IMR-90 (cell line): ENCODE measurements at regions not wholly inside any gene's neighbourhood (a gene's known extent, or its start where the extent isn't known, plus 50 kb on each side); places are given as distances from the start of the nearest gene placed in this dataset.

ENCODE experiments used
- BHLHE40 ChIP-seq: fragments of 150-350 bp; IDR thresholded peaks from 2 replicates; pipeline ENCODE4 v1.6.1; 2016; ENCODE audit warnings: mild to moderate bottlenecking, low read depth, low read length
- CTCF ChIP-seq: conservative IDR thresholded peaks from 2 replicates; pipeline ENCODE4 v1.5.1; 2012; ENCODE audit warnings: mild to moderate bottlenecking, low read depth, low read length, improper control_type of control experiment
- ELK1 ChIP-seq: fragments of 150-350 bp; IDR thresholded peaks from 2 replicates; pipeline ENCODE4 v1.6.1; 2016; ENCODE audit warnings: low read depth, mild to moderate bottlenecking, low read length, moderate library complexity, borderline replicate concordance
- FOS ChIP-seq: fragments of 150-350 bp; IDR thresholded peaks from 2 replicates; pipeline ENCODE4 v1.6.1; 2016; ENCODE audit warnings: low read depth, low read length
- POLR2A ChIP-seq: IDR thresholded peaks from 2 replicates; pipeline ENCODE4 v1.6.1; 2012; ENCODE audit warnings: mild to moderate bottlenecking, low read depth, low read length
- RAD21 ChIP-seq: IDR thresholded peaks from 2 replicates; pipeline ENCODE4 v1.6.1; 2012; ENCODE audit warnings: low read length, improper control_type of control experiment
- RFX5 ChIP-seq: IDR thresholded peaks from 2 replicates; pipeline ENCODE4 v1.8.0; 2012; ENCODE audit warnings: low read depth, mild to moderate bottlenecking, low read length, moderate library complexity
- SMC3 ChIP-seq: fragments of 150-350 bp; IDR thresholded peaks from 2 replicates; pipeline ENCODE4 v1.6.1; 2016; ENCODE audit warnings: low read depth, mild to moderate bottlenecking, antibody characterized with exemption, low read length, moderate library complexity

GRCh38 chrX:140064993-140065392, 99.7 kb upstream of the CXorf66 start:
- TF ChIP-seq CTCF (no peak), POLR2A (no peak), SMC3 (no peak), BHLHE40 (no peak), ELK1 (no peak), RAD21 (no peak), RFX5 (no peak), FOS (no peak)
